Inflammatory macrophage (primary cell): ENCODE measurements at regions not wholly inside any gene's neighbourhood (a gene's known extent, or its start where the extent isn't known, plus 50 kb on each side); places are given as distances from the start of the nearest gene placed in this dataset.

Experiments used
- DNase-seq, 2 donors: peaks; one replicate each; pipeline ENCODE4 v3.0.0-alpha.2; 2020 to 2022

GRCh38 chr6:95511404-95511803, 65.9 kb upstream of the MANEA start:
- DNase-seq, result no peak

- DNase-seq, result no peak
These were observed 61.4 kb upstream of the MANEA start for GRCh38 chr6:95515975-95516374.

GRCh38 chr6:95517004-95517403, 60.3 kb upstream of the MANEA start:
- no peak for DNase-seq

- no peak for DNase-seq
These were observed 59.8 kb upstream of the MANEA start for GRCh38 chr6:95517568-95517967.

- DNase-seq, result no peak
These were observed 58.6 kb upstream of the MANEA start for GRCh38 chr6:95518630-95519227.

- no peak for DNase-seq
These were observed 57.9 kb upstream of the MANEA start for GRCh38 chr6:95519228-95520037.

- no peak for DNase-seq
These were observed 56.2 kb upstream of the MANEA start for GRCh38 chr6:95521181-95521580.
